Panc1 (cell line): ENCODE measurements at regions not wholly inside any gene's neighbourhood (a gene's known extent, or its start where the extent isn't known, plus 50 kb on each side); places are given as distances from the start of the nearest gene placed in this dataset.

ENCODE experiments used
- ATAC-seq: fragments of 200-7000 bp; cut with Tn5 transposase; 2 replicates; pipeline ENCODE4 v1.9.1; 2020; ENCODE audit warnings: mild to moderate bottlenecking, moderate library complexity
- BruUV-seq: library from RNA; stranded (reverse); fragments of 400-500 nt; replicated peaks from 2 replicates; lab custom pipeline; 2021; lab: Mats Ljungman, UMichigan
- CTCF ChIA-PET: fragments of 300-600 bp; sonication (Branson Sonifier 250); formaldehyde crosslinking; loops from one replicate; lab custom pipeline; 2022; ENCODE audit warnings: antibody characterized with exemption; lab: Charles Lee
- POLR2A ChIA-PET: fragments of 300-600 bp; sonication (Branson Sonifier 250); formaldehyde crosslinking; loops from one replicate; lab custom pipeline; 2022; ENCODE audit warnings: antibody characterized with exemption; lab: Charles Lee
- DNase-seq: peaks from one replicate; pipeline ENCODE4 v3.0.0-alpha.2; 2010; ENCODE audit warnings: low read depth, low spot score
- H3K27ac ChIP-seq: 2 replicates; pipeline ENCODE4 v1.5.1; 2011; ENCODE audit warnings: mild to moderate bottlenecking, low read length, inconsistent platforms
- H3K27me3 ChIP-seq: fragments of 200-500 bp; sonication (Bioruptor generic); 2 replicates; pipeline ENCODE4 v1.6.0; 2014; ENCODE audit warnings: low read length, inconsistent platforms; ENCODE audit not compliant: control insufficient read depth, insufficient read depth
- H3K36me3 ChIP-seq: fragments of 200-500 bp; sonication (Bioruptor generic); 2 replicates; pipeline ENCODE4 v1.5.1; 2014; ENCODE audit warnings: inconsistent platforms, mild to moderate bottlenecking, low read length, moderate library complexity; ENCODE audit not compliant: control insufficient read depth, insufficient read depth
- H3K4me1 ChIP-seq: 2 replicates; pipeline ENCODE4 v1.5.1; 2011; ENCODE audit warnings: inconsistent platforms, mild to moderate bottlenecking, low read length, moderate library complexity; ENCODE audit not compliant: control insufficient read depth, insufficient read depth
- H3K4me3 ChIP-seq, 2 experiments: 2 replicates each; pipeline ENCODE4 v1.5.1; 2011 to 2012; ENCODE audit warnings: low read depth in 2 of 2, low read length in 2 of 2, mild to moderate bottlenecking in 2 of 2, inconsistent platforms in 1 of 2, moderate library complexity in 1 of 2
- H3K9me3 ChIP-seq: fragments of 200-500 bp; sonication (Bioruptor generic); 2 replicates; pipeline ENCODE4 v1.5.1; 2014; ENCODE audit warnings: low read depth, mild to moderate bottlenecking, inconsistent platforms, low read length, moderate library complexity; ENCODE audit not compliant: control insufficient read depth, insufficient read depth
- POLR2AphosphoS5 ChIP-seq: IDR thresholded peaks from 2 replicates; pipeline ENCODE4 v1.6.1; 2012; ENCODE audit warnings: mild to moderate bottlenecking, low read depth, low read length, moderate library complexity
- SIN3A ChIP-seq: IDR thresholded peaks from 2 replicates; pipeline ENCODE4 v1.6.1; 2012; ENCODE audit warnings: low read depth, mild to moderate bottlenecking, low read length, moderate library complexity, borderline replicate concordance; ENCODE audit not compliant: insufficient read depth
- TCF7L2 ChIP-seq: IDR thresholded peaks from 2 replicates; pipeline ENCODE4 v1.6.1; 2011; ENCODE audit warnings: mild to moderate bottlenecking, low read depth, low read length, inconsistent platforms
- in situ Hi-C: cut with HindIII; loops from 2 replicates; pipeline ENCODE4 v1.10.0; 2016; ENCODE audit warnings: low sequenced_read_pairs, low pct_unique_long_range_greater_than_20kb
- intact Hi-C: fragments of 100-400 bp; cut with micrococcal nuclease; formaldehyde crosslinking; loops from one replicate; pipeline ENCODE4 v1.10.0; 2022; ENCODE audit not compliant: unreplicated experiment
- TF ChIP-seq, protein P1 (sequence below): fragments of 450-650 bp; IDR thresholded peaks from 2 replicates; pipeline ENCODE4 v1.5.1; 2017; ENCODE audit warnings: mild to moderate bottlenecking
- TF ChIP-seq, protein P2 (sequence below), 2 experiments: IDR thresholded peaks; 2 replicates each; pipeline ENCODE4 v1.6.1; 2011 to 2012; ENCODE audit warnings: low read depth in 2 of 2, control low read depth in 1 of 2, low read length in 1 of 2, mild to moderate bottlenecking in 1 of 2, moderate library complexity in 1 of 2; ENCODE audit not compliant: insufficient read depth in 1 of 2

DNA sequence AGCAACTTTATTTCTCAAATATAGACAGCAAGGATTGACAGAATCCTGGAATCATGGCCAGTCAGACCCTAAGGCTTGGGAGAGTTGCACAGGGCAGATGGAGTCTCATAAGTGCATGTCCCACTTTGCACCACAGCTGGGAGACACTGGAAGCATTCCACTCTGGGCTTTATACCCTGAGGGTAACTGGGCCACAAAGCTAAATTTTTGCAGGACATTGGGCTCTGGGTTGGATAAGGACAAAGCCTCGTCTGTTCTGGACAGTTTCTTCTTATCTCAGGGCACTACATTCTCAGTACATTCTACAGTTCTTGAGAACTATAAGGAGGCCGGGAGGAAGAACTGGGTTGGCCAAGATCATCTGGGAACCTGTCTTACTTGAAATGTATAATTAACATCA lies 158.3 kb upstream of the IGFBP3 start:
- no peaks in the 10 kb centered on the region for H3K36me3 ChIP-seq
- H3K9me3 ChIP-seq, result no peaks in the 10 kb centered on the region
- H3K27me3 ChIP-seq, result no peaks in the 10 kb centered on the region
- intact Hi-C loops, result no loop called here
- H3K4me3 ChIP-seq, result no peak overlapping the region
- TF ChIP-seq POLR2AphosphoS5 (no peak), TCF7L2 (no peak), SIN3A (no peak)
- TF ChIP-seq, protein P1, sequence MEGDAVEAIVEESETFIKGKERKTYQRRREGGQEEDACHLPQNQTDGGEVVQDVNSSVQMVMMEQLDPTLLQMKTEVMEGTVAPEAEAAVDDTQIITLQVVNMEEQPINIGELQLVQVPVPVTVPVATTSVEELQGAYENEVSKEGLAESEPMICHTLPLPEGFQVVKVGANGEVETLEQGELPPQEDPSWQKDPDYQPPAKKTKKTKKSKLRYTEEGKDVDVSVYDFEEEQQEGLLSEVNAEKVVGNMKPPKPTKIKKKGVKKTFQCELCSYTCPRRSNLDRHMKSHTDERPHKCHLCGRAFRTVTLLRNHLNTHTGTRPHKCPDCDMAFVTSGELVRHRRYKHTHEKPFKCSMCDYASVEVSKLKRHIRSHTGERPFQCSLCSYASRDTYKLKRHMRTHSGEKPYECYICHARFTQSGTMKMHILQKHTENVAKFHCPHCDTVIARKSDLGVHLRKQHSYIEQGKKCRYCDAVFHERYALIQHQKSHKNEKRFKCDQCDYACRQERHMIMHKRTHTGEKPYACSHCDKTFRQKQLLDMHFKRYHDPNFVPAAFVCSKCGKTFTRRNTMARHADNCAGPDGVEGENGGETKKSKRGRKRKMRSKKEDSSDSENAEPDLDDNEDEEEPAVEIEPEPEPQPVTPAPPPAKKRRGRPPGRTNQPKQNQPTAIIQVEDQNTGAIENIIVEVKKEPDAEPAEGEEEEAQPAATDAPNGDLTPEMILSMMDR, result no peak
- TF ChIP-seq, protein P2, sequence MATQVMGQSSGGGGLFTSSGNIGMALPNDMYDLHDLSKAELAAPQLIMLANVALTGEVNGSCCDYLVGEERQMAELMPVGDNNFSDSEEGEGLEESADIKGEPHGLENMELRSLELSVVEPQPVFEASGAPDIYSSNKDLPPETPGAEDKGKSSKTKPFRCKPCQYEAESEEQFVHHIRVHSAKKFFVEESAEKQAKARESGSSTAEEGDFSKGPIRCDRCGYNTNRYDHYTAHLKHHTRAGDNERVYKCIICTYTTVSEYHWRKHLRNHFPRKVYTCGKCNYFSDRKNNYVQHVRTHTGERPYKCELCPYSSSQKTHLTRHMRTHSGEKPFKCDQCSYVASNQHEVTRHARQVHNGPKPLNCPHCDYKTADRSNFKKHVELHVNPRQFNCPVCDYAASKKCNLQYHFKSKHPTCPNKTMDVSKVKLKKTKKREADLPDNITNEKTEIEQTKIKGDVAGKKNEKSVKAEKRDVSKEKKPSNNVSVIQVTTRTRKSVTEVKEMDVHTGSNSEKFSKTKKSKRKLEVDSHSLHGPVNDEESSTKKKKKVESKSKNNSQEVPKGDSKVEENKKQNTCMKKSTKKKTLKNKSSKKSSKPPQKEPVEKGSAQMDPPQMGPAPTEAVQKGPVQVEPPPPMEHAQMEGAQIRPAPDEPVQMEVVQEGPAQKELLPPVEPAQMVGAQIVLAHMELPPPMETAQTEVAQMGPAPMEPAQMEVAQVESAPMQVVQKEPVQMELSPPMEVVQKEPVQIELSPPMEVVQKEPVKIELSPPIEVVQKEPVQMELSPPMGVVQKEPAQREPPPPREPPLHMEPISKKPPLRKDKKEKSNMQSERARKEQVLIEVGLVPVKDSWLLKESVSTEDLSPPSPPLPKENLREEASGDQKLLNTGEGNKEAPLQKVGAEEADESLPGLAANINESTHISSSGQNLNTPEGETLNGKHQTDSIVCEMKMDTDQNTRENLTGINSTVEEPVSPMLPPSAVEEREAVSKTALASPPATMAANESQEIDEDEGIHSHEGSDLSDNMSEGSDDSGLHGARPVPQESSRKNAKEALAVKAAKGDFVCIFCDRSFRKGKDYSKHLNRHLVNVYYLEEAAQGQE (IDR thresholded peaks at IDR 0.05; ENCODE audit: insufficient read depth in 1 of 2, low read depth in 2 of 2, low read length in 1 of 2), result no peak
- CTCF ChIA-PET, result no interaction called here
- no peaks in the 10 kb centered on the region for H3K4me1 ChIP-seq
- H3K27ac ChIP-seq, result no peak overlapping the region
- BruUV-seq, result no TSS peak
- DNase-seq, result no peak
- POLR2A ChIA-PET, result no interaction called here
- in situ Hi-C loops, result no loop called here
- no peak for ATAC-seq

DNA sequence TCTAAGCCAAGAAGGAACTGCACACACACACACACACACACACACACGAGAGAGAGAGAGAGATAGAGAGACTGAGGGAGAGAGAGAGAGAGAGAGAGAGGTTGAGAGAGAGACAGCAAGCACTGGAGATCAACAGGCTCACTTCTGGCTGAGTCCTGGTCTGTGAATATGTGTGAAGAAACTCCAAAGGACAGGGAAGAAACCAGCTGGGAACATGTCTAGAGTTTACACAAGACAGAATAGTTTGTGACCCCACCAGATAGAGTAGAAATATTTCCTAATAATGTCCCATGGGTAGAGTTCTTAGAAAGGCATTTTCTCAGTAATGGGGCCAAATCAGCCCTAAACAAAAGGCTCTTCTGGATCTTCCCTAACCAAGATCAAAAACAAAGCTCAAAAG lies 155.5 kb upstream of the IGFBP3 start:
- H3K4me3 ChIP-seq, result no peak overlapping the region
- H3K9me3 ChIP-seq, result no peaks in the 10 kb centered on the region
- BruUV-seq, result no TSS peak
- in situ Hi-C loops, result no loop called here
- DNase-seq (no peak), ATAC-seq (no peak)
- no peaks in the 10 kb centered on the region for H3K4me1 ChIP-seq
- H3K27me3 ChIP-seq, result no peaks in the 10 kb centered on the region
- TF ChIP-seq POLR2AphosphoS5 (no peak), SIN3A (no peak), TCF7L2 (no peak)
- TF ChIP-seq, protein P1, result no peak
- TF ChIP-seq, protein P2 (IDR thresholded peaks at IDR 0.05; ENCODE audit: insufficient read depth in 1 of 2, low read depth in 2 of 2, low read length in 1 of 2), result no peak
- no peak overlapping the region for H3K27ac ChIP-seq
- CTCF ChIA-PET, result no interaction called here
- no peaks in the 10 kb centered on the region for H3K36me3 ChIP-seq
- intact Hi-C loops, result no loop called here
- POLR2A ChIA-PET, result interaction anchor here (0.6 kb wide), 1 partner anchor 1620 kb away, joined by 9 read pairs; no protein-coding TSS in a partner anchor
